Mammary epithelial cell (primary cell): ENCODE measurements at regions not wholly inside any gene's neighbourhood (a gene's known extent, or its start where the extent isn't known, plus 50 kb on each side); places are given as distances from the start of the nearest gene placed in this dataset.

Experiments
- EZH2 ChIP-seq: IDR thresholded peaks from 2 replicates; pipeline ENCODE4 v1.6.1; 2012; ENCODE audit warnings: low read length, inconsistent platforms, borderline replicate concordance
- TF ChIP-seq, protein P1 (sequence below), 2 donors: IDR thresholded peaks in 1 of 2; conservative IDR thresholded peaks in 1 of 2; 2 replicates each; pipeline ENCODE4 v1.5.1; 2011 to 2012; ENCODE audit warnings: inconsistent platforms in 2 of 2, low read length in 2 of 2, mild to moderate bottlenecking in 2 of 2, control low read depth in 1 of 2, low read depth in 1 of 2; ENCODE audit not compliant: insufficient read depth in 1 of 2; ENCODE audit errors: extremely low read depth in 1 of 2

DNA sequence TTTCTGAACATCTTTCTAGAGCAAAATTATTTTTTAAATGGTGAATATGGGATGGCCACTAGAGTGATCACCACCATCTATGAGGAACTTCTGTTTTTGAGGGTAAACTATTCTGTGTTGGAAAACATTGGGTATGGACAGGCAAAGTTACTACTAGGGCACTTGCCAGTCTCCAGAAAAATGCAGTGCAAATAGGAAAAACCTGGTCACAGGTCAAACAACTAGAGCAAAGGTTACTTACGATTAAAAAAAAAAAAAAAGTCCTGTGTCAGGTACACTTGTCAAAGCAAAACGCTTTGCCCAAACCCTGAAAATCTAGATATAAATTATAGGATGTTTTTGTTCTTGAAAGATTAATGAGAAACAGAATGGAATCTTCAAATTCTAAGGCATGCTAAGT lies 66.2 kb downstream of the SLITRK1 start:
- TF ChIP-seq, protein P1, sequence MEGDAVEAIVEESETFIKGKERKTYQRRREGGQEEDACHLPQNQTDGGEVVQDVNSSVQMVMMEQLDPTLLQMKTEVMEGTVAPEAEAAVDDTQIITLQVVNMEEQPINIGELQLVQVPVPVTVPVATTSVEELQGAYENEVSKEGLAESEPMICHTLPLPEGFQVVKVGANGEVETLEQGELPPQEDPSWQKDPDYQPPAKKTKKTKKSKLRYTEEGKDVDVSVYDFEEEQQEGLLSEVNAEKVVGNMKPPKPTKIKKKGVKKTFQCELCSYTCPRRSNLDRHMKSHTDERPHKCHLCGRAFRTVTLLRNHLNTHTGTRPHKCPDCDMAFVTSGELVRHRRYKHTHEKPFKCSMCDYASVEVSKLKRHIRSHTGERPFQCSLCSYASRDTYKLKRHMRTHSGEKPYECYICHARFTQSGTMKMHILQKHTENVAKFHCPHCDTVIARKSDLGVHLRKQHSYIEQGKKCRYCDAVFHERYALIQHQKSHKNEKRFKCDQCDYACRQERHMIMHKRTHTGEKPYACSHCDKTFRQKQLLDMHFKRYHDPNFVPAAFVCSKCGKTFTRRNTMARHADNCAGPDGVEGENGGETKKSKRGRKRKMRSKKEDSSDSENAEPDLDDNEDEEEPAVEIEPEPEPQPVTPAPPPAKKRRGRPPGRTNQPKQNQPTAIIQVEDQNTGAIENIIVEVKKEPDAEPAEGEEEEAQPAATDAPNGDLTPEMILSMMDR (conservative IDR thresholded peaks at IDR 0.05 in 1 of 2, IDR thresholded peaks at IDR 0.05 in 1 of 2; ENCODE audit: extremely low read depth in 1 of 2, insufficient read depth in 1 of 2, low read depth in 1 of 2, low read length in 2 of 2): no peak
- no peak for TF ChIP-seq EZH2
